ENCODE measurements at regions not wholly inside any gene's neighbourhood (a gene's known extent, or its start where the extent isn't known, plus 50 kb on each side); places are given as distances from the start of the nearest gene placed in this dataset.

GRCh38 chr15:93415576-93415975 lies 326.6 kb upstream of the RGMA start:
- in situ Hi-C loops (cut with MboI; ENCODE audit: low pct_unique_long_range_greater_than_20kb, low sequenced_read_pairs, unreplicated experiment): no loop called here
- no peak for DNase-seq (ENCODE audit: low spot score)
- TF ChIP-seq CTCF (IDR thresholded peaks at IDR 0.05; ENCODE audit: extremely low read depth, insufficient read depth, missing control alignments): no peak

GRCh38 chr15:93414576-93415231 lies 325.7 kb upstream of the RGMA start:
- no peak for DNase-seq (ENCODE audit: low spot score)
- in situ Hi-C loops (cut with MboI; ENCODE audit: low pct_unique_long_range_greater_than_20kb, low sequenced_read_pairs, unreplicated experiment): no loop called here

DNA sequence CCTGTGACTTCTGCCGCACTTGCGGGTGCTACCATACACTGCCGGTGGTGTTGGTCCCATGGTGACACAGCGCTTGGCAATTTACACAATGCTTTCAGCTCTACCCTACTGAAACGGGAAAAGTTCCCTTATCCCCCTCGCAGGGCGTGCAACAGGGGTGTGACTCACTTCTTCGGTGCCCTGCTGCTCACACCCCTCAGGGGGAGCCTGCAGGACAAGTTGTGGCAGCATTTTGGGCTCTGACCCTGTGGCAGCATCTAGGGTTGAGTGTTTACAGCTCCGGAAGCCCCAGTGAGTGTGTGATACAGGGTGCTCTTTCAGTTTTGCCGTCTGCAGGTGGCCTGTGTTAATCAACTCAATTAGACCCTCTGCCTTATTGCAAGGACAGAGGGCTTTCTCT lies 324.7 kb upstream of the RGMA start:
- in situ Hi-C loops (cut with MboI; ENCODE audit: low pct_unique_long_range_greater_than_20kb, low sequenced_read_pairs, unreplicated experiment): no loop called here
- no peak for DNase-seq (ENCODE audit: low spot score)
- TF ChIP-seq CTCF (IDR thresholded peaks at IDR 0.05; ENCODE audit: extremely low read depth, insufficient read depth, missing control alignments): no peak

More at GRCh38 chr15:93414576-93415231, 325.7 kb upstream of the RGMA start:
- TF ChIP-seq CTCF (IDR thresholded peaks at IDR 0.05; ENCODE audit: extremely low read depth, insufficient read depth, missing control alignments): no peak

DNA sequence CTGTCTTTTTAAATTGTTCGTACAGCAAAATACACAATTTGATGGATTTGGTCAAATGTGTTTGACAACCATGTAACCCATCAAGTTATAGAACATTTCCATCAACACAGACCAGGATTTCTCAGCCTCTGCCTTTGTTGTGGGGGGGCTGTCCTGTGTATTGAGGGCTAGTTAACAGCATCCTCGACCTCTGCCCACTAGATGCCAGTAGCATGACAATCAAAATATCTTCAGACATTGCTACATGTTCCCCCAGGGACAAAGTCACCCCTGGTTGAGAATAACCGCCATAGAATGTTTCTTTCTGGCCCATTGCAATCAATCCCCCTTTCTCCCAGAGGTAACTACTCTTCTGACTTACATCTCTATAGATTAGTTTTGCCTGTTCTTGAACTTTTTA lies 310.1 kb upstream of the RGMA start:
- DNase-seq (ENCODE audit: low spot score): no peak
- no peak for TF ChIP-seq CTCF (IDR thresholded peaks at IDR 0.05; ENCODE audit: extremely low read depth, insufficient read depth, missing control alignments)
- in situ Hi-C loops (cut with MboI; ENCODE audit: low pct_unique_long_range_greater_than_20kb, low sequenced_read_pairs, unreplicated experiment): no loop called here

GRCh38 chr15:93389211-93389610 lies 300.2 kb upstream of the RGMA start:
- no peak for DNase-seq (ENCODE audit: low spot score)
- TF ChIP-seq CTCF (IDR thresholded peaks at IDR 0.05; ENCODE audit: extremely low read depth, insufficient read depth, missing control alignments): no peak
- in situ Hi-C loops (cut with MboI; ENCODE audit: low pct_unique_long_range_greater_than_20kb, low sequenced_read_pairs, unreplicated experiment): no loop called here

- DNase-seq (ENCODE audit: low spot score): no peak
- TF ChIP-seq CTCF (IDR thresholded peaks at IDR 0.05; ENCODE audit: extremely low read depth, insufficient read depth, missing control alignments): no peak
- in situ Hi-C loops (cut with MboI; ENCODE audit: low pct_unique_long_range_greater_than_20kb, low sequenced_read_pairs, unreplicated experiment): no loop called here
These were observed 295.9 kb upstream of the RGMA start for GRCh38 chr15:93384886-93385285.

Data from GM13977 (cell line).